ENCODE measurements at regions not wholly inside any gene's neighbourhood (a gene's known extent, or its start where the extent isn't known, plus 50 kb on each side); places are given as distances from the start of the nearest gene placed in this dataset.

- no peaks in the 10 kb centered on the region for H3K4me1 ChIP-seq (ENCODE audit: insufficient read depth, low read length)
- no peaks in the 10 kb centered on the region for H3K27me3 ChIP-seq (ENCODE audit: control insufficient read depth in 1 of 2, insufficient read depth in 2 of 2, low read length in 2 of 2)
- H3K36me3 ChIP-seq (ENCODE audit: insufficient read depth, low read length), result no peaks in the 10 kb centered on the region
- no peaks in the 10 kb centered on the region for H3K9me3 ChIP-seq (ENCODE audit: low read length)
- no peak overlapping the region for H3K9ac ChIP-seq (ENCODE audit: low read length)
- H3K4me3 ChIP-seq (ENCODE audit: low read depth in 1 of 2, low read length in 2 of 2), result peak overlapping the region in 1 of 2 donors; percentile 39
- H3K27ac ChIP-seq (ENCODE audit: low read depth, low read length), result no peak overlapping the region
Measured at GRCh38 chr22:26756675-26757293, 99.4 kb downstream of the MIAT start.

GRCh38 chr22:26757496-26757895 lies 100.1 kb downstream of the MIAT start:
- Histone ChIP-seq H3K27ac (ENCODE audit: low read depth, low read length) (no peak overlapping the region), H3K4me3 (ENCODE audit: low read depth in 1 of 2, low read length in 2 of 2) (no peak overlapping the region), H3K9me3 (ENCODE audit: low read length) (no peaks in the 10 kb centered on the region), H3K4me1 (ENCODE audit: insufficient read depth, low read length) (no peaks in the 10 kb centered on the region), H3K9ac (ENCODE audit: low read length) (no peak overlapping the region), H3K27me3 (ENCODE audit: control insufficient read depth in 1 of 2, insufficient read depth in 2 of 2, low read length in 2 of 2) (no peaks in the 10 kb centered on the region), H3K36me3 (ENCODE audit: insufficient read depth, low read length) (no peaks in the 10 kb centered on the region)

GRCh38 chr22:26762503-26763472 lies 105.4 kb downstream of the MIAT start:
- no peaks in the 10 kb centered on the region for H3K36me3 ChIP-seq (ENCODE audit: insufficient read depth, low read length)
- no peaks in the 10 kb centered on the region for H3K4me1 ChIP-seq (ENCODE audit: insufficient read depth, low read length)
- no peak overlapping the region for H3K9ac ChIP-seq (ENCODE audit: low read length)
- no peaks in the 10 kb centered on the region for H3K27me3 ChIP-seq (ENCODE audit: control insufficient read depth in 1 of 2, insufficient read depth in 2 of 2, low read length in 2 of 2)
- H3K4me3 ChIP-seq (ENCODE audit: low read depth in 1 of 2, low read length in 2 of 2), result no peak overlapping the region
- no peaks in the 10 kb centered on the region for H3K9me3 ChIP-seq (ENCODE audit: low read length)
- H3K27ac ChIP-seq (ENCODE audit: low read depth, low read length), result no peak overlapping the region

DNA sequence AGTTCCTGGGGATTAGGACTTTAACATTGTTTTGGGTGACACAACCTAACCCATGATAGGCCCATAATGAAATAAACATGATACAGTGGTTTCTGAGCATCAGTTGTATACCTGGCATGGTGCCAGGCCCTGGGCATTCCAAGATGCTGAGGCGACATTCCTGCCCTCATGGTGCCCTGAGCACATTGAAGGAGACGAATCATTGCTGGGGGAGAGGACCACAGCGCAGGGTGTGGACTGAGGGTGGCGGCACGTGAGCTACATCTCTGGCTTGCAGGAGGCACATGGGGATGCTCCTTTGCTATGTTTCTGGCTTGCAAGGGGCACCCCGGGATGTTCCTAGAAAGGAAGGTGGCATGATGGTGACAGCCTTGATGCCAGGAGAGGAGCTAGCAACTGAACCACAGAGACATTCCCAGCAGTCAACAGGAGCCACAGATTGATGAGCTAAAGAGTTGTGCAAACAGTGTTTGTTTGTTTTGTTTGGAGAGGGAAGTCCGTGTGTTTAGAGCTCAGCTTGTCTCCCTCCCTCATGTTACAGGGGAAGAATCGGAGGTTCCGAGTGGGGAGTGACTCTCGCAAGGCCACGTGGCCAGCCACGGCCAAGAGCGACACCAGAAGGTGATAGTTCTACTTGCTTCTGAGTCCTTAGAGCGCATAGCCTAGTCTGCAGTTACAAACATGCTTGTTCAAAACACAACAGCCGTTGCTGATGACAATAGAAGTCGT lies 106.4 kb downstream of the MIAT start:
- no peaks in the 10 kb centered on the region for H3K4me1 ChIP-seq (ENCODE audit: insufficient read depth, low read length)
- no peaks in the 10 kb centered on the region for H3K27me3 ChIP-seq (ENCODE audit: control insufficient read depth in 1 of 2, insufficient read depth in 2 of 2, low read length in 2 of 2)
- no peaks in the 10 kb centered on the region for H3K9me3 ChIP-seq (ENCODE audit: low read length)
- H3K36me3 ChIP-seq (ENCODE audit: insufficient read depth, low read length), result no peaks in the 10 kb centered on the region
- H3K4me3 ChIP-seq (ENCODE audit: low read depth in 1 of 2, low read length in 2 of 2), result no peak overlapping the region
- H3K27ac ChIP-seq (ENCODE audit: low read depth, low read length), result no peak overlapping the region
- no peak overlapping the region for H3K9ac ChIP-seq (ENCODE audit: low read length)

DNA sequence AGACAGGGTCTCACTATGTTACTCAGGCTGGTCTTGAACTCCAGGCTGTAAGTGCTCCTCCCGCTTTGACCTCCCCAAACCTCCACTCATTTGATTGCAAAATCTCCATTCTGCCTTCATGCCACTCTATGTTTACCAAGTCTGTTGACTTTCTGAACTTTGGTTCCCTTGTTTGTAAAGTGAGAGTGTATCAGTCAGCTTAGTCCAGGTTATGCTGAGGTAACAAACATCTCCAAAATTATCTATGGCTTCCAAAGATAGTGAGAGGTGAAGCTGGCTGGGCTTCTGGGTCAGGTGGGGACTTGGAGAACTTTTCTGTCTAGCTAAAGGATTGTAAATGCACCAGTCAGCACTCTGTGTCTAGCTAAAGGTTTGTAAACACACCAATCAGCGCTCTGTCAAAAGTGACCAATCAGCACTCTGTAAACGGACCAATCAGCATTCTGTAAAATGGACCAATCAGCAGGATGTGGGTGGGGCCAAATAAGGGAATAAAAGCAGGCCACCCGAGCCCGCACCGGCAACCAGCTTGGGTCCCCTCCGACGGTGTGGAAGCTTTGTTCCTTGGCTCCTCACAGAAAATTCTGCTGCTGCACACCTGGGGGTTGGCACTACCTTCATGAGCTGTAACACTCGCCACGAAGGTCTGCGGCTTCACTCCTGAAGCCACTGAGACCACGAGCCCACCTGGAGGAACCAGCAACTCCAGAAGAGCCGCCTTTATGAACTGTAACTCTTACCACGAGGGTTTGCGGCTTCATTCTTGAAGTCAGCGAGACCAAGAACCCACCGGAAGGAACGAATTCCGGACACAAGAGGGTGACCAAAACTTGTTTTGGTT lies 109.3 kb downstream of the MIAT start:
- H3K27ac ChIP-seq (ENCODE audit: low read depth, low read length), result no peak overlapping the region
- no peak overlapping the region for H3K9ac ChIP-seq (ENCODE audit: low read length)
- H3K9me3 ChIP-seq (ENCODE audit: low read length), result no peaks in the 10 kb centered on the region
- H3K36me3 ChIP-seq (ENCODE audit: insufficient read depth, low read length), result no peaks in the 10 kb centered on the region
- H3K27me3 ChIP-seq (ENCODE audit: control insufficient read depth in 1 of 2, insufficient read depth in 2 of 2, low read length in 2 of 2), result no peaks in the 10 kb centered on the region
- H3K4me1 ChIP-seq (ENCODE audit: insufficient read depth, low read length), result no peaks in the 10 kb centered on the region
- H3K4me3 ChIP-seq (ENCODE audit: low read depth in 1 of 2, low read length in 2 of 2), result no peak overlapping the region

DNA sequence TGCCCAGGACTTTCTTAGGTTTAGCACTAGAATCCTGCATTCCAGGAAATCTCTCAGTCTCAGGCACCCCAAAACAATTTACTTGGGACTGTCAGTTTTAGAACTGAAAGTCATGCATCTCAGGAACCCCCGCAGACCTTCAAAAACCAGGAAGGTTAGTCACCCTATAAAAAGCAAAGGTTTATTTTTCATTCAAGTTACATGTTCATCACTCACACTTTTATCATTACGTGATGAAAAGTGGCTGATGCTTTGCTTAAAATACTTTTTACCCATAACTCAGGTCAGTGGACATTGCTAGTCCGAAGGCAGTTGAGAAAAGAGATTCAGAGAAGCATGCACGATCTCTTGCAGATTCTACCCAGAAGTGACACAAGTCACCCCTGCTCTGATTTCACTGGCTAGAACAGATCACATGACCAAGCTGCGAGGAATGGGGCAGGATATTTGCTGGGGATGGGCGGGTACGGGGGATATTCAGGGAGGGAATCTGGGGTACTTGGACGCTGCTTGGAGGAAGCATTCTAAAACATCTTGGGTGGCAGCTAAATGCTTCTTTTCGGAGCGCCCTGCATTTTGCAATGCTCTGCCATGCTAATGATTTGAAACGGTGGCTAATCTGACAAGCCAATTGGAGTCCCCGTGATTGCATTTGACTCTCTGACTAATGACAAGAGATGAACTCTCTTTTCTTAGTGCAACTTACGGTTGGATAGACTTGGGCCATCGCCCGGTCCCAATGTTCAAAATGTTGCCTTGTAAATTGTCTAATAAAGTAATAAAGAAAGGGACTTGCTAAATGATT lies 110.2 kb downstream of the MIAT start:
- no peak overlapping the region for H3K27ac ChIP-seq (ENCODE audit: low read depth, low read length)
- no peak overlapping the region for H3K4me3 ChIP-seq (ENCODE audit: low read depth in 1 of 2, low read length in 2 of 2)
- H3K4me1 ChIP-seq (ENCODE audit: insufficient read depth, low read length), result no peaks in the 10 kb centered on the region
- no peaks in the 10 kb centered on the region for H3K9me3 ChIP-seq (ENCODE audit: low read length)
- no peaks in the 10 kb centered on the region for H3K27me3 ChIP-seq (ENCODE audit: control insufficient read depth in 1 of 2, insufficient read depth in 2 of 2, low read length in 2 of 2)
- H3K9ac ChIP-seq (ENCODE audit: low read length), result no peak overlapping the region
- no peaks in the 10 kb centered on the region for H3K36me3 ChIP-seq (ENCODE audit: insufficient read depth, low read length)

GRCh38 chr22:26768156-26768515 lies 110.7 kb downstream of the MIAT start:
- no peaks in the 10 kb centered on the region for H3K9me3 ChIP-seq (ENCODE audit: low read length)
- H3K4me1 ChIP-seq (ENCODE audit: insufficient read depth, low read length), result no peaks in the 10 kb centered on the region
- H3K27ac ChIP-seq (ENCODE audit: low read depth, low read length), result no peak overlapping the region
- H3K36me3 ChIP-seq (ENCODE audit: insufficient read depth, low read length), result no peaks in the 10 kb centered on the region
- H3K27me3 ChIP-seq (ENCODE audit: control insufficient read depth in 1 of 2, insufficient read depth in 2 of 2, low read length in 2 of 2), result no peaks in the 10 kb centered on the region
- no peak overlapping the region for H3K4me3 ChIP-seq (ENCODE audit: low read depth in 1 of 2, low read length in 2 of 2)
- no peak overlapping the region for H3K9ac ChIP-seq (ENCODE audit: low read length)

GRCh38 chr22:26768952-26769351 lies 111.6 kb downstream of the MIAT start:
- Histone ChIP-seq H3K9me3 (ENCODE audit: low read length) (no peaks in the 10 kb centered on the region), H3K9ac (ENCODE audit: low read length) (no peak overlapping the region), H3K27ac (ENCODE audit: low read depth, low read length) (no peak overlapping the region), H3K36me3 (ENCODE audit: insufficient read depth, low read length) (no peaks in the 10 kb centered on the region), H3K4me1 (ENCODE audit: insufficient read depth, low read length) (no peaks in the 10 kb centered on the region), H3K4me3 (ENCODE audit: low read depth in 1 of 2, low read length in 2 of 2) (no peak overlapping the region), H3K27me3 (ENCODE audit: control insufficient read depth in 1 of 2, insufficient read depth in 2 of 2, low read length in 2 of 2) (no peaks in the 10 kb centered on the region)

GRCh38 chr22:26769663-26770062 lies 112.3 kb downstream of the MIAT start:
- no peaks in the 10 kb centered on the region for H3K27me3 ChIP-seq (ENCODE audit: control insufficient read depth in 1 of 2, insufficient read depth in 2 of 2, low read length in 2 of 2)

GRCh38 chr22:26770624-26771023 lies 113.2 kb downstream of the MIAT start:
- Histone ChIP-seq H3K4me1 (ENCODE audit: insufficient read depth, low read length) (no peaks in the 10 kb centered on the region), H3K27ac (ENCODE audit: low read depth, low read length) (no peak overlapping the region), H3K9me3 (ENCODE audit: low read length) (no peaks in the 10 kb centered on the region), H3K4me3 (ENCODE audit: low read depth in 1 of 2, low read length in 2 of 2) (no peak overlapping the region), H3K36me3 (ENCODE audit: insufficient read depth, low read length) (no peaks in the 10 kb centered on the region), H3K9ac (ENCODE audit: low read length) (no peak overlapping the region), H3K27me3 (ENCODE audit: control insufficient read depth in 1 of 2, insufficient read depth in 2 of 2, low read length in 2 of 2) (no peaks in the 10 kb centered on the region)

More at GRCh38 chr22:26769663-26770062, 112.3 kb downstream of the MIAT start:
- H3K9ac ChIP-seq (ENCODE audit: low read length), result no peak overlapping the region
- no peak overlapping the region for H3K27ac ChIP-seq (ENCODE audit: low read depth, low read length)
- H3K36me3 ChIP-seq (ENCODE audit: insufficient read depth, low read length), result no peaks in the 10 kb centered on the region
- no peaks in the 10 kb centered on the region for H3K9me3 ChIP-seq (ENCODE audit: low read length)
- H3K4me3 ChIP-seq (ENCODE audit: low read depth in 1 of 2, low read length in 2 of 2), result no peak overlapping the region
- H3K4me1 ChIP-seq (ENCODE audit: insufficient read depth, low read length), result no peaks in the 10 kb centered on the region

All from muscle layer of colon (tissue), 2 donors.